SK-N-SH (cell line): ENCODE measurements at regions not wholly inside any gene's neighbourhood (a gene's known extent, or its start where the extent isn't known, plus 50 kb on each side); places are given as distances from the start of the nearest gene placed in this dataset.

Source experiments
- CTCF ChIA-PET: fragments of 300-600, 350-600 bp; formaldehyde crosslinking; extraction: SDS; loops from one replicate; lab custom pipeline; 2021; lab: Yijun Ruan, JAX
- POLR2A ChIA-PET: fragments of 350-600 bp; sonication (Branson Sonifier 250); formaldehyde crosslinking; extraction: SDS; loops from one replicate; lab custom pipeline; 2020; ENCODE audit warnings: antibody characterized with exemption, inconsistent platforms; lab: Yijun Ruan, JAX
- DNase-seq: peaks from one replicate; pipeline ENCODE4 v3.0.0; 2012
- H2AFZ ChIP-seq: fragments of 200-600 bp; sonication (generic); 2 replicates; pipeline ENCODE4 v1.8.1; 2016; ENCODE audit warnings: antibody characterized with exemption, mild to moderate bottlenecking, low read depth
- H3F3A ChIP-seq: fragments of 200-600 bp; sonication (generic); replicated peaks from 2 replicates; pipeline ENCODE3; 2016; ENCODE audit warnings: antibody characterized with exemption, mild to moderate bottlenecking; ENCODE audit not compliant: insufficient read depth
- H3K27ac ChIP-seq, 2 experiments: fragments of 200-500 bp in 1 of 2; fragments of 200-600 bp in 1 of 2; sonication (Bioruptor generic) in 1 of 2; sonication (generic), shearing (Covaris generic) in 1 of 2; 2 replicates each; pipeline versions ENCODE4 v1.5.1 to v1.6.1; 2014 to 2016; ENCODE audit warnings: low read depth in 2 of 2, inconsistent platforms in 1 of 2, low read length in 1 of 2, mild to moderate bottlenecking in 1 of 2, mixed read lengths in 1 of 2
- H3K27me3 ChIP-seq: fragments of 200-600 bp; sonication (generic), shearing (Covaris generic); 2 replicates; pipeline ENCODE4 v1.6.1; 2016; ENCODE audit warnings: mixed run types; ENCODE audit not compliant: insufficient read depth
- H3K36me3 ChIP-seq, 2 experiments: fragments of 200-500 bp in 1 of 2; fragments of 200-600 bp in 1 of 2; sonication (Bioruptor generic) in 1 of 2; sonication (generic) in 1 of 2; replicated peaks in 1 of 2; 2 replicates each; pipeline versions ENCODE3 to v1.5.1; 2014 to 2016; ENCODE audit warnings: low read length in 1 of 2, mild to moderate bottlenecking in 1 of 2; ENCODE audit not compliant: insufficient read depth in 2 of 2, control insufficient read depth in 1 of 2
- H3K4me1 ChIP-seq, 2 experiments: fragments of 200-500 bp in 1 of 2; fragments of 200-600 bp in 1 of 2; sonication (Bioruptor generic) in 1 of 2; sonication (generic), shearing (Covaris generic) in 1 of 2; 2 replicates each; pipeline versions ENCODE4 v1.5.1 to v1.6.1; 2014 to 2016; ENCODE audit warnings: low read depth in 1 of 2, low read length in 1 of 2, mixed run types in 1 of 2; ENCODE audit not compliant: insufficient read depth in 2 of 2, control insufficient read depth in 1 of 2
- H3K4me2 ChIP-seq: fragments of 200-600 bp; sonication (generic), shearing (Covaris generic); 2 replicates; pipeline ENCODE4 v1.6.1; 2017; ENCODE audit warnings: mixed run types
- H3K4me3 ChIP-seq, 2 experiments: fragments of 200-500 bp in 1 of 2; fragments of 200-600 bp in 1 of 2; sonication (Bioruptor generic) in 1 of 2; sonication (generic), shearing (Covaris generic) in 1 of 2; 2 replicates each; pipeline versions ENCODE4 v1.5.1 to v1.8.1; 2014 to 2016; ENCODE audit warnings: low read depth in 2 of 2, inconsistent platforms in 1 of 2, low read length in 1 of 2, mild to moderate bottlenecking in 1 of 2, mixed read lengths in 1 of 2, moderate library complexity in 1 of 2
- H3K79me2 ChIP-seq: fragments of 200-600 bp; sonication (generic); 2 replicates; pipeline ENCODE4 v1.8.1; 2017; ENCODE audit warnings: mild to moderate bottlenecking; ENCODE audit not compliant: insufficient read depth
- H3K9ac ChIP-seq: fragments of 200-600 bp; sonication (generic); 2 replicates; pipeline ENCODE4 v1.6.1; 2017; ENCODE audit warnings: mixed run types
- H3K9me2 ChIP-seq: fragments of 200-600 bp; sonication (generic); 2 replicates; pipeline ENCODE4 v1.6.1; 2017; ENCODE audit warnings: mixed run types
- H3K9me3 ChIP-seq: fragments of 200-600 bp; sonication (generic); 2 replicates; pipeline ENCODE4 v1.6.1; 2017; ENCODE audit warnings: mixed run types, mild to moderate bottlenecking, moderate library complexity
- H4K20me1 ChIP-seq: fragments of 200-600 bp; sonication (generic); 2 replicates; pipeline ENCODE4 v1.6.1; 2017; ENCODE audit warnings: mild to moderate bottlenecking, mixed run types; ENCODE audit not compliant: insufficient read depth
- CHD2 ChIP-seq: fragments of 150-350 bp; IDR thresholded peaks from 2 replicates; pipeline ENCODE4 v1.6.1; 2018; ENCODE audit warnings: low read length; ENCODE audit not compliant: partially characterized antibody
- ELF1 ChIP-seq: IDR thresholded peaks from 2 replicates; pipeline ENCODE4 v1.4.0; 2012
- EP300 ChIP-seq, 2 experiments: IDR thresholded peaks; 2 replicates each; pipeline versions ENCODE4 v1.4.0 to v1.6.1; 2012; ENCODE audit warnings: borderline replicate concordance in 1 of 2, low read depth in 1 of 2, low read length in 1 of 2
- FOSL2 ChIP-seq: IDR thresholded peaks from 2 replicates; pipeline ENCODE4 v1.4.0; 2012; ENCODE audit warnings: low read depth, mild to moderate bottlenecking, moderate library complexity, borderline replicate concordance
- FOXJ3 ChIP-seq: sonication (generic); formaldehyde crosslinking; IDR thresholded peaks from 2 replicates; pipeline ENCODE4 v1.5.1; 2020; ENCODE audit warnings: mild to moderate bottlenecking, missing genetic modification reagents
- FOXM1 ChIP-seq: IDR thresholded peaks from 2 replicates; pipeline ENCODE4 v1.4.0; 2012; ENCODE audit warnings: low read depth, mild to moderate bottlenecking
- IRF3 ChIP-seq: fragments of 150-350 bp; IDR thresholded peaks from 2 replicates; pipeline ENCODE4 v1.6.1; 2016; ENCODE audit warnings: mild to moderate bottlenecking, low read depth, low read length
- MXI1 ChIP-seq: IDR thresholded peaks from 2 replicates; pipeline ENCODE4 v1.6.1; 2012; ENCODE audit warnings: mild to moderate bottlenecking, low read depth, low read length, improper control_type of control experiment
- NFIC ChIP-seq: IDR thresholded peaks from 2 replicates; pipeline ENCODE4 v1.4.0; 2012; ENCODE audit warnings: borderline replicate concordance
- RCOR1 ChIP-seq: fragments of 150-350 bp; IDR thresholded peaks from 2 replicates; pipeline ENCODE4 v1.6.1; 2017; ENCODE audit warnings: antibody characterized with exemption, low read length
- RXRA ChIP-seq: IDR thresholded peaks from 2 replicates; pipeline ENCODE4 v1.4.0; 2012; ENCODE audit warnings: low read depth, mild to moderate bottlenecking, borderline replicate concordance
- TEAD4 ChIP-seq: IDR thresholded peaks from 2 replicates; pipeline ENCODE4 v1.4.0; 2012; ENCODE audit warnings: mild to moderate bottlenecking, borderline replicate concordance; ENCODE audit not compliant: insufficient read depth
- WGBS: methylation state at CpG from one replicate; pipeline ENCODE4 v1.1.6; 2017; ENCODE audit warnings: low lambda C conversion rate; 5-methylcytosine and 5-hydroxymethylcytosine counted together
- TF ChIP-seq, protein P1 (sequence below): IDR thresholded peaks from 2 replicates; pipeline ENCODE4 v1.4.0; 2012; ENCODE audit warnings: low read depth, borderline replicate concordance
- TF ChIP-seq, protein P2 (sequence below): IDR thresholded peaks from 2 replicates; pipeline ENCODE4 v1.6.1; 2012; ENCODE audit warnings: mild to moderate bottlenecking, low read depth, low read length, moderate library complexity
- TF ChIP-seq, protein P3 (sequence below): IDR thresholded peaks from 2 replicates; pipeline ENCODE4 v1.4.0; 2012; ENCODE audit warnings: low read depth, borderline replicate concordance

- Histone ChIP-seq H3K4me2 (no peak overlapping the region), H3F3A (peaks cover 3% of the 10 kb centered on the region), H3K27me3 (no peaks in the 10 kb centered on the region), H3K4me3 (no peak overlapping the region), H3K4me1 (no peaks in the 10 kb centered on the region)
- TF ChIP-seq FOXJ3 (CRISPR knock-in tag) (no peak), RXRA (no peak), FOSL2 (no peak), TEAD4 (no peak), NFIC (no peak), EP300 (IDR thresholded peaks at IDR 0.05; ENCODE audit: borderline replicate concordance in 1 of 2, low read depth in 1 of 2, low read length in 1 of 2) (no peak), ELF1 (no peak), MXI1 (no peak), CHD2 (no peak), IRF3 (no peak), RCOR1 (no peak), FOXM1 (no peak)
- TF ChIP-seq, protein P1, sequence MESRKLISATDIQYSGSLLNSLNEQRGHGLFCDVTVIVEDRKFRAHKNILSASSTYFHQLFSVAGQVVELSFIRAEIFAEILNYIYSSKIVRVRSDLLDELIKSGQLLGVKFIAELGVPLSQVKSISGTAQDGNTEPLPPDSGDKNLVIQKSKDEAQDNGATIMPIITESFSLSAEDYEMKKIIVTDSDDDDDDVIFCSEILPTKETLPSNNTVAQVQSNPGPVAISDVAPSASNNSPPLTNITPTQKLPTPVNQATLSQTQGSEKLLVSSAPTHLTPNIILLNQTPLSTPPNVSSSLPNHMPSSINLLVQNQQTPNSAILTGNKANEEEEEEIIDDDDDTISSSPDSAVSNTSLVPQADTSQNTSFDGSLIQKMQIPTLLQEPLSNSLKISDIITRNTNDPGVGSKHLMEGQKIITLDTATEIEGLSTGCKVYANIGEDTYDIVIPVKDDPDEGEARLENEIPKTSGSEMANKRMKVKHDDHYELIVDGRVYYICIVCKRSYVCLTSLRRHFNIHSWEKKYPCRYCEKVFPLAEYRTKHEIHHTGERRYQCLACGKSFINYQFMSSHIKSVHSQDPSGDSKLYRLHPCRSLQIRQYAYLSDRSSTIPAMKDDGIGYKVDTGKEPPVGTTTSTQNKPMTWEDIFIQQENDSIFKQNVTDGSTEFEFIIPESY, result no peak
- TF ChIP-seq, protein P2, sequence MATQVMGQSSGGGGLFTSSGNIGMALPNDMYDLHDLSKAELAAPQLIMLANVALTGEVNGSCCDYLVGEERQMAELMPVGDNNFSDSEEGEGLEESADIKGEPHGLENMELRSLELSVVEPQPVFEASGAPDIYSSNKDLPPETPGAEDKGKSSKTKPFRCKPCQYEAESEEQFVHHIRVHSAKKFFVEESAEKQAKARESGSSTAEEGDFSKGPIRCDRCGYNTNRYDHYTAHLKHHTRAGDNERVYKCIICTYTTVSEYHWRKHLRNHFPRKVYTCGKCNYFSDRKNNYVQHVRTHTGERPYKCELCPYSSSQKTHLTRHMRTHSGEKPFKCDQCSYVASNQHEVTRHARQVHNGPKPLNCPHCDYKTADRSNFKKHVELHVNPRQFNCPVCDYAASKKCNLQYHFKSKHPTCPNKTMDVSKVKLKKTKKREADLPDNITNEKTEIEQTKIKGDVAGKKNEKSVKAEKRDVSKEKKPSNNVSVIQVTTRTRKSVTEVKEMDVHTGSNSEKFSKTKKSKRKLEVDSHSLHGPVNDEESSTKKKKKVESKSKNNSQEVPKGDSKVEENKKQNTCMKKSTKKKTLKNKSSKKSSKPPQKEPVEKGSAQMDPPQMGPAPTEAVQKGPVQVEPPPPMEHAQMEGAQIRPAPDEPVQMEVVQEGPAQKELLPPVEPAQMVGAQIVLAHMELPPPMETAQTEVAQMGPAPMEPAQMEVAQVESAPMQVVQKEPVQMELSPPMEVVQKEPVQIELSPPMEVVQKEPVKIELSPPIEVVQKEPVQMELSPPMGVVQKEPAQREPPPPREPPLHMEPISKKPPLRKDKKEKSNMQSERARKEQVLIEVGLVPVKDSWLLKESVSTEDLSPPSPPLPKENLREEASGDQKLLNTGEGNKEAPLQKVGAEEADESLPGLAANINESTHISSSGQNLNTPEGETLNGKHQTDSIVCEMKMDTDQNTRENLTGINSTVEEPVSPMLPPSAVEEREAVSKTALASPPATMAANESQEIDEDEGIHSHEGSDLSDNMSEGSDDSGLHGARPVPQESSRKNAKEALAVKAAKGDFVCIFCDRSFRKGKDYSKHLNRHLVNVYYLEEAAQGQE, result no peak
- TF ChIP-seq, protein P3, sequence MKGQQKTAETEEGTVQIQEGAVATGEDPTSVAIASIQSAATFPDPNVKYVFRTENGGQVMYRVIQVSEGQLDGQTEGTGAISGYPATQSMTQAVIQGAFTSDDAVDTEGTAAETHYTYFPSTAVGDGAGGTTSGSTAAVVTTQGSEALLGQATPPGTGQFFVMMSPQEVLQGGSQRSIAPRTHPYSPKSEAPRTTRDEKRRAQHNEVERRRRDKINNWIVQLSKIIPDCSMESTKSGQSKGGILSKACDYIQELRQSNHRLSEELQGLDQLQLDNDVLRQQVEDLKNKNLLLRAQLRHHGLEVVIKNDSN, result no peak
- TF ChIP-seq, all 33 proteins: peak for 0
- no peak overlapping the region for H3K9ac ChIP-seq
- WGBS, result 96% methylated on average over 2 of the region's 2 CpGs
- ChIA-PET POLR2A (no interaction called here), CTCF (no interaction called here)
- H3K27ac ChIP-seq, result no peak overlapping the region
- H3K9me3 ChIP-seq, result no peaks in the 10 kb centered on the region
- no peaks in the 10 kb centered on the region for H3K79me2 ChIP-seq
- H2AFZ ChIP-seq, result no peak overlapping the region
- H3K36me3 ChIP-seq, result no peaks in the 10 kb centered on the region
- DNase-seq, result no peak
- H3K9me2 ChIP-seq, result no peaks in the 10 kb centered on the region
- no peaks in the 10 kb centered on the region for H4K20me1 ChIP-seq
Measured at GRCh38 chr4:124786634-124787033, 74.1 kb upstream of the ANKRD50 start.
